HEK293 (cell line): ENCODE measurements at regions not wholly inside any gene's neighbourhood (a gene's known extent, or its start where the extent isn't known, plus 50 kb on each side); places are given as distances from the start of the nearest gene placed in this dataset.

Experiments used
- CTCF ChIA-PET: fragments of 350-600 bp; formaldehyde crosslinking; extraction: SDS; loops from one replicate; lab custom pipeline; 2021; ENCODE audit warnings: antibody characterized with exemption; lab: Yijun Ruan, JAX
- POLR2A ChIA-PET: fragments of 300-600 bp; formaldehyde crosslinking; extraction: SDS; loops from one replicate; lab custom pipeline; 2020; ENCODE audit warnings: antibody characterized with exemption, inconsistent platforms; lab: Yijun Ruan, JAX
- H3K27ac ChIP-seq: fragments of 200-500 bp; sonication (Bioruptor generic); 2 replicates; pipeline ENCODE4 v1.5.1; 2014; ENCODE audit warnings: low read depth, low read length, control low read depth, inconsistent platforms; ENCODE audit errors: extremely low read depth
- H3K36me3 ChIP-seq, 2 experiments: fragments of 200-500 bp in 1 of 2; sonication (Bioruptor generic) in 1 of 2; 1 replicate in 1 of 2; 2 replicates in 1 of 2; pipeline ENCODE4 v1.5.1; 2014 to 2017; ENCODE audit warnings: inconsistent platforms in 2 of 2, low read length in 2 of 2; ENCODE audit not compliant: control insufficient read depth in 2 of 2, insufficient read depth in 1 of 2
- H3K4me1 ChIP-seq: fragments of 200-500 bp; sonication (Bioruptor generic); 2 replicates; pipeline ENCODE4 v1.5.1; 2014; ENCODE audit warnings: mild to moderate bottlenecking, low read length, inconsistent platforms; ENCODE audit not compliant: control insufficient read depth, insufficient read depth
- H3K4me3 ChIP-seq: 2 replicates; pipeline ENCODE4 v1.5.1; 2011; ENCODE audit warnings: low read depth, mild to moderate bottlenecking, control low read depth, low read length, moderate library complexity
- H3K9me3 ChIP-seq: fragments of 200-500 bp; sonication (Bioruptor generic); 2 replicates; pipeline ENCODE4 v1.5.1; 2014; ENCODE audit warnings: low read depth, low read length, inconsistent platforms; ENCODE audit not compliant: control insufficient read depth, insufficient read depth
- BCL11B ChIP-seq: fragments of 450-650 bp; formaldehyde crosslinking; IDR thresholded peaks from 2 replicates; pipeline ENCODE4 v1.5.1; 2016; ENCODE audit warnings: low read depth, missing biosample characterization, missing genetic modification characterization
- GLIS1 ChIP-seq: fragments of 450-650 bp; formaldehyde crosslinking; IDR thresholded peaks from 2 replicates; pipeline ENCODE4 v1.5.1; 2016; ENCODE audit warnings: missing biosample characterization, missing genetic modification characterization
- KLF7 ChIP-seq: fragments of 450-650 bp; formaldehyde crosslinking; IDR thresholded peaks from 2 replicates; pipeline ENCODE4 v1.5.1; 2016; ENCODE audit warnings: missing biosample characterization, missing genetic modification characterization, borderline replicate concordance
- KLF9 ChIP-seq: fragments of 450-650 bp; formaldehyde crosslinking; IDR thresholded peaks from 2 replicates; pipeline ENCODE4 v1.5.1; 2016; ENCODE audit warnings: missing biosample characterization, missing genetic modification characterization, low read depth
- ZBTB1 ChIP-seq: fragments of 450-650 bp; formaldehyde crosslinking; IDR thresholded peaks from 2 replicates; pipeline ENCODE4 v1.5.1; 2016; ENCODE audit warnings: missing biosample characterization, missing genetic modification characterization
- ZNF133 ChIP-seq: fragments of 450-650 bp; formaldehyde crosslinking; IDR thresholded peaks from 2 replicates; pipeline ENCODE4 v1.5.1; 2016; ENCODE audit warnings: missing biosample characterization, missing genetic modification characterization
- ZNF16 ChIP-seq: fragments of 450-650 bp; formaldehyde crosslinking; IDR thresholded peaks from 2 replicates; pipeline ENCODE4 v1.5.1; 2016; ENCODE audit warnings: low read depth, missing biosample characterization, missing genetic modification characterization
- ZNF202 ChIP-seq: fragments of 450-650 bp; formaldehyde crosslinking; IDR thresholded peaks from 2 replicates; pipeline ENCODE4 v1.5.1; 2016; ENCODE audit warnings: missing biosample characterization, missing genetic modification characterization, borderline replicate concordance
- ZNF292 ChIP-seq: fragments of 450-650 bp; formaldehyde crosslinking; IDR thresholded peaks from 2 replicates; pipeline ENCODE4 v1.5.1; 2016; ENCODE audit warnings: low read depth, missing biosample characterization, missing genetic modification characterization, borderline replicate concordance
- ZNF324 ChIP-seq: fragments of 450-650 bp; formaldehyde crosslinking; IDR thresholded peaks from 2 replicates; pipeline ENCODE4 v1.5.1; 2016; ENCODE audit warnings: missing biosample characterization, missing genetic modification characterization
- ZNF501 ChIP-seq: fragments of 450-650 bp; formaldehyde crosslinking; IDR thresholded peaks from 2 replicates; pipeline ENCODE4 v1.5.1; 2016; ENCODE audit warnings: missing biosample characterization, missing genetic modification characterization
- TF ChIP-seq, protein P1 (sequence below): fragments of 450-650 bp; formaldehyde crosslinking; conservative IDR thresholded peaks from 2 replicates; pipeline ENCODE4 v1.5.1; 2016; ENCODE audit warnings: low read depth, missing biosample characterization, missing genetic modification characterization
- TF ChIP-seq, protein P2 (sequence below): fragments of 450-650 bp; formaldehyde crosslinking; IDR thresholded peaks from 2 replicates; pipeline ENCODE4 v1.5.1; 2016; ENCODE audit warnings: missing biosample characterization, missing genetic modification characterization
- TF ChIP-seq, protein P3 (sequence below): fragments of 450-650 bp; formaldehyde crosslinking; IDR thresholded peaks from 2 replicates; pipeline ENCODE4 v1.5.1; 2016; ENCODE audit warnings: missing biosample characterization, missing genetic modification characterization
- TF ChIP-seq, protein P4 (sequence below): fragments of 450-650 bp; formaldehyde crosslinking; IDR thresholded peaks from 2 replicates; pipeline ENCODE4 v1.5.1; 2016; ENCODE audit warnings: missing biosample characterization, missing genetic modification characterization
- TF ChIP-seq, protein P5 (sequence below): fragments of 450-650 bp; formaldehyde crosslinking; IDR thresholded peaks from 2 replicates; pipeline ENCODE4 v1.5.1; 2016; ENCODE audit warnings: missing biosample characterization, missing genetic modification characterization

DNA sequence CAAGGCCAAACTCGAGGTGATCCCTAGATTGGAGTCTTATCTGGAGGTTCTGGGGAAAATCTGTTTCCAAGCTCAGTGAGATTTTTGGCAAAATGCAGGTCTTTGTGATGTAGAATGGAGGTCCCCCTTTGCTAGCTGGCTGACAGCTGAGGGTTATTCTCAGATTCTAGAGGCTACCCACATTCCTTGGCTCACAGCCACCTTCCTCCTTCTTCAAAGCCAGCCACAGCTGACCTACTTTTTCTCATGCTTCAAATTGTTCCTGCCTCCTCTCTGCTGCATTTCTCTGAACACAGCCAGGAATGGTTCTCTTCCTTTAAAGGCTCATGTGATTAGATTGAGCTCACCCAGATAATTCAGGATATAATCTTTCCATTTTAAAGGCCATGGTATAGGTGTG lies 86.9 kb downstream of the VCX3A start (continued):
- TF ChIP-seq, protein P1, sequence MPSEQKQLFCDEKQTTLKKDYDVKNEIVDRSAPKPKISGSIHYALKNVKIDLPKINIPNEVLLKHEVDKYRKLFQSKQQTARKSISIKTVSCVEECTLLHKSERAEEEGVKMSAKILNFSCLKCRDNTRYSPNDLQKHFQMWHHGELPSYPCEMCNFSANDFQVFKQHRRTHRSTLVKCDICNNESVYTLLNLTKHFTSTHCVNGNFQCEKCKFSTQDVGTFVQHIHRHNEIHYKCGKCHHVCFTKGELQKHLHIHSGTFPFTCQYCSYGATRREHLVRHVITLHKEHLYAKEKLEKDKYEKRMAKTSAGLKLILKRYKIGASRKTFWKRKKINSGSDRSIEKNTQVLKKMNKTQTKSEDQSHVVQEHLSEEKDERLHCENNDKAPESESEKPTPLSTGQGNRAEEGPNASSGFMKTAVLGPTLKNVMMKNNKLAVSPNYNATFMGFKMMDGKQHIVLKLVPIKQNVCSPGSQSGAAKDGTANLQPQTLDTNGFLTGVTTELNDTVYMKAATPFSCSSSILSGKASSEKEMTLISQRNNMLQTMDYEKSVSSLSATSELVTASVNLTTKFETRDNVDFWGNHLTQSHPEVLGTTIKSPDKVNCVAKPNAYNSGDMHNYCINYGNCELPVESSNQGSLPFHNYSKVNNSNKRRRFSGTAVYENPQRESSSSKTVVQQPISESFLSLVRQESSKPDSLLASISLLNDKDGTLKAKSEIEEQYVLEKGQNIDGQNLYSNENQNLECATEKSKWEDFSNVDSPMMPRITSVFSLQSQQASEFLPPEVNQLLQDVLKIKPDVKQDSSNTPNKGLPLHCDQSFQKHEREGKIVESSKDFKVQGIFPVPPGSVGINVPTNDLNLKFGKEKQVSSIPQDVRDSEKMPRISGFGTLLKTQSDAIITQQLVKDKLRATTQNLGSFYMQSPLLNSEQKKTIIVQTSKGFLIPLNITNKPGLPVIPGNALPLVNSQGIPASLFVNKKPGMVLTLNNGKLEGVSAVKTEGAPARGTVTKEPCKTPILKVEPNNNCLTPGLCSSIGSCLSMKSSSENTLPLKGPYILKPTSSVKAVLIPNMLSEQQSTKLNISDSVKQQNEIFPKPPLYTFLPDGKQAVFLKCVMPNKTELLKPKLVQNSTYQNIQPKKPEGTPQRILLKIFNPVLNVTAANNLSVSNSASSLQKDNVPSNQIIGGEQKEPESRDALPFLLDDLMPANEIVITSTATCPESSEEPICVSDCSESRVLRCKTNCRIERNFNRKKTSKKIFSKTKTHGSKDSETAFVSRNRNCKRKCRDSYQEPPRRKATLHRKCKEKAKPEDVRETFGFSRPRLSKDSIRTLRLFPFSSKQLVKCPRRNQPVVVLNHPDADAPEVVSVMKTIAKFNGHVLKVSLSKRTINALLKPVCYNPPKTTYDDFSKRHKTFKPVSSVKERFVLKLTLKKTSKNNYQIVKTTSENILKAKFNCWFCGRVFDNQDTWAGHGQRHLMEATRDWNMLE (tag by site-specific recombination): no peak
- TF ChIP-seq ZNF501 (tag by site-specific recombination): no peak
- TF ChIP-seq KLF7: no peak
- TF ChIP-seq ZNF16 (tag by site-specific recombination): no peak
- TF ChIP-seq, protein P2, sequence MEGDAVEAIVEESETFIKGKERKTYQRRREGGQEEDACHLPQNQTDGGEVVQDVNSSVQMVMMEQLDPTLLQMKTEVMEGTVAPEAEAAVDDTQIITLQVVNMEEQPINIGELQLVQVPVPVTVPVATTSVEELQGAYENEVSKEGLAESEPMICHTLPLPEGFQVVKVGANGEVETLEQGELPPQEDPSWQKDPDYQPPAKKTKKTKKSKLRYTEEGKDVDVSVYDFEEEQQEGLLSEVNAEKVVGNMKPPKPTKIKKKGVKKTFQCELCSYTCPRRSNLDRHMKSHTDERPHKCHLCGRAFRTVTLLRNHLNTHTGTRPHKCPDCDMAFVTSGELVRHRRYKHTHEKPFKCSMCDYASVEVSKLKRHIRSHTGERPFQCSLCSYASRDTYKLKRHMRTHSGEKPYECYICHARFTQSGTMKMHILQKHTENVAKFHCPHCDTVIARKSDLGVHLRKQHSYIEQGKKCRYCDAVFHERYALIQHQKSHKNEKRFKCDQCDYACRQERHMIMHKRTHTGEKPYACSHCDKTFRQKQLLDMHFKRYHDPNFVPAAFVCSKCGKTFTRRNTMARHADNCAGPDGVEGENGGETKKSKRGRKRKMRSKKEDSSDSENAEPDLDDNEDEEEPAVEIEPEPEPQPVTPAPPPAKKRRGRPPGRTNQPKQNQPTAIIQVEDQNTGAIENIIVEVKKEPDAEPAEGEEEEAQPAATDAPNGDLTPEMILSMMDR: no peak
- TF ChIP-seq, protein P3, sequence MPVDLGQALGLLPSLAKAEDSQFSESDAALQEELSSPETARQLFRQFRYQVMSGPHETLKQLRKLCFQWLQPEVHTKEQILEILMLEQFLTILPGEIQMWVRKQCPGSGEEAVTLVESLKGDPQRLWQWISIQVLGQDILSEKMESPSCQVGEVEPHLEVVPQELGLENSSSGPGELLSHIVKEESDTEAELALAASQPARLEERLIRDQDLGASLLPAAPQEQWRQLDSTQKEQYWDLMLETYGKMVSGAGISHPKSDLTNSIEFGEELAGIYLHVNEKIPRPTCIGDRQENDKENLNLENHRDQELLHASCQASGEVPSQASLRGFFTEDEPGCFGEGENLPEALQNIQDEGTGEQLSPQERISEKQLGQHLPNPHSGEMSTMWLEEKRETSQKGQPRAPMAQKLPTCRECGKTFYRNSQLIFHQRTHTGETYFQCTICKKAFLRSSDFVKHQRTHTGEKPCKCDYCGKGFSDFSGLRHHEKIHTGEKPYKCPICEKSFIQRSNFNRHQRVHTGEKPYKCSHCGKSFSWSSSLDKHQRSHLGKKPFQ (tag by site-specific recombination): no peak
- no peak for TF ChIP-seq ZNF324 (tag by site-specific recombination)
- TF ChIP-seq, protein P4, sequence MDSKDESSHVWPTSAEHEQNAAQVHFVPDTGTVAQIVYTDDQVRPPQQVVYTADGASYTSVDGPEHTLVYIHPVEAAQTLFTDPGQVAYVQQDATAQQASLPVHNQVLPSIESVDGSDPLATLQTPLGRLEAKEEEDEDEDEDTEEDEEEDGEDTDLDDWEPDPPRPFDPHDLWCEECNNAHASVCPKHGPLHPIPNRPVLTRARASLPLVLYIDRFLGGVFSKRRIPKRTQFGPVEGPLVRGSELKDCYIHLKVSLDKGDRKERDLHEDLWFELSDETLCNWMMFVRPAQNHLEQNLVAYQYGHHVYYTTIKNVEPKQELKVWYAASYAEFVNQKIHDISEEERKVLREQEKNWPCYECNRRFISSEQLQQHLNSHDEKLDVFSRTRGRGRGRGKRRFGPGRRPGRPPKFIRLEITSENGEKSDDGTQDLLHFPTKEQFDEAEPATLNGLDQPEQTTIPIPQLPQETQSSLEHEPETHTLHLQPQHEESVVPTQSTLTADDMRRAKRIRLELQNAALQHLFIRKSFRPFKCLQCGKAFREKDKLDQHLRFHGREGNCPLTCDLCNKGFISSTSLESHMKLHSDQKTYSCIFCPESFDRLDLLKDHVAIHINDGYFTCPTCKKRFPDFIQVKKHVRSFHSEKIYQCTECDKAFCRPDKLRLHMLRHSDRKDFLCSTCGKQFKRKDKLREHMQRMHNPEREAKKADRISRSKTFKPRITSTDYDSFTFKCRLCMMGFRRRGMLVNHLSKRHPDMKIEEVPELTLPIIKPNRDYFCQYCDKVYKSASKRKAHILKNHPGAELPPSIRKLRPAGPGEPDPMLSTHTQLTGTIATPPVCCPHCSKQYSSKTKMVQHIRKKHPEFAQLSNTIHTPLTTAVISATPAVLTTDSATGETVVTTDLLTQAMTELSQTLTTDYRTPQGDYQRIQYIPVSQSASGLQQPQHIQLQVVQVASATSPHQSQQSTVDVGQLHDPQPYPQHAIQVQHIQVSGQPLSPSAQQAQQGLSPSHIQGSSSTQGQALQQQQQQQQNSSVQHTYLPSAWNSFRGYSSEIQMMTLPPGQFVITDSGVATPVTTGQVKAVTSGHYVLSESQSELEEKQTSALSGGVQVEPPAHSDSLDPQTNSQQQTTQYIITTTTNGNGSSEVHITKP (tag by site-specific recombination): no peak

DNA sequence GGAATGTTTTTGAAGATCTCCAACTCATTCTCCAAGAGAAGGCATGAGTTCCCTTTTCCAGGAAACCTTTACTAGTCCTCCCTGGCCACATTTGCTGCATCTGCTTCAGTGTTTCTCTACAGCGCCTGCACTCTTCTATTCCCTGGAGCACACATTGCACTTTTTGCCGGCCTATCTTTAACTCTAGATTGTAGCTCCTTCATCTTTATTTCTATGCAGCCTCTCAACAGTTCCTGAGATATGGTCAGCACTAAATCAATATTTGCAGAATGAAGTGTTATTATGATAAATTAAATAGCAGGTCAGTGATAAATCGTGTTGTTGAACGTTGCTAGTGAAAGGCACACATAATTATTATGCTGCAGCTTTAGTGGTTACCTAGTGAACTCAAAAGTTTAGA lies 88.3 kb downstream of the VCX3A start:
- Histone ChIP-seq H3K36me3 (no peaks in the 10 kb centered on the region), H3K4me1 (no peaks in the 10 kb centered on the region), H3K27ac (no peak overlapping the region), H3K4me3 (no peak overlapping the region), H3K9me3 (no peaks in the 10 kb centered on the region)
- ChIA-PET POLR2A (no interaction called here), CTCF (no interaction called here)
- TF ChIP-seq BCL11B (no peak), KLF9 (tag by site-specific recombination) (no peak), ZNF292 (tag by site-specific recombination) (no peak), ZNF133 (tag by site-specific recombination) (no peak), GLIS1 (tag by site-specific recombination) (no peak), ZBTB1 (tag by site-specific recombination) (no peak), ZNF202 (tag by site-specific recombination) (no peak)
- TF ChIP-seq, protein P5, sequence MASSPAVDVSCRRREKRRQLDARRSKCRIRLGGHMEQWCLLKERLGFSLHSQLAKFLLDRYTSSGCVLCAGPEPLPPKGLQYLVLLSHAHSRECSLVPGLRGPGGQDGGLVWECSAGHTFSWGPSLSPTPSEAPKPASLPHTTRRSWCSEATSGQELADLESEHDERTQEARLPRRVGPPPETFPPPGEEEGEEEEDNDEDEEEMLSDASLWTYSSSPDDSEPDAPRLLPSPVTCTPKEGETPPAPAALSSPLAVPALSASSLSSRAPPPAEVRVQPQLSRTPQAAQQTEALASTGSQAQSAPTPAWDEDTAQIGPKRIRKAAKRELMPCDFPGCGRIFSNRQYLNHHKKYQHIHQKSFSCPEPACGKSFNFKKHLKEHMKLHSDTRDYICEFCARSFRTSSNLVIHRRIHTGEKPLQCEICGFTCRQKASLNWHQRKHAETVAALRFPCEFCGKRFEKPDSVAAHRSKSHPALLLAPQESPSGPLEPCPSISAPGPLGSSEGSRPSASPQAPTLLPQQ (tag by site-specific recombination): no peak
